ENCODE measurements at regions not wholly inside any gene's neighbourhood (a gene's known extent, or its start where the extent isn't known, plus 50 kb on each side); places are given as distances from the start of the nearest gene placed in this dataset.

- TF ChIP-seq, protein P1, sequence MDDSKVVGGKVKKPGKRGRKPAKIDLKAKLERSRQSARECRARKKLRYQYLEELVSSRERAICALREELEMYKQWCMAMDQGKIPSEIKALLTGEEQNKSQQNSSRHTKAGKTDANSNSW (CRISPR knock-in tag; IDR thresholded peaks at IDR 0.05; ENCODE audit: borderline replicate concordance), result no peak
- TF ChIP-seq TBX2 (CRISPR knock-in tag; IDR thresholded peaks at IDR 0.05; ENCODE audit: borderline replicate concordance), result peak; percentile 87
- no peak for TF ChIP-seq ZSCAN30 (CRISPR knock-in tag; IDR thresholded peaks at IDR 0.05)
- TF ChIP-seq ZNF510 (CRISPR knock-in tag; IDR thresholded peaks at IDR 0.05; ENCODE audit: low read depth), result no peak
- TF ChIP-seq NCOR1 (IDR thresholded peaks at IDR 0.05; ENCODE audit: borderline replicate concordance, low read length), result peak; percentile 74; the same call in 1 of the 2 replicates
- TF ChIP-seq MAFF (IDR thresholded peaks at IDR 0.05; ENCODE audit: low read depth, low read length), result no peak
- no peak; the same call in 1 of the 2 replicates for TF ChIP-seq JUN (CRISPR knock-in tag; IDR thresholded peaks at IDR 0.05)
- TF ChIP-seq PAF1 (CRISPR knock-in tag; IDR thresholded peaks at IDR 0.05), result no peak
- no peak for TF ChIP-seq XRCC5 (optimal IDR thresholded peaks at IDR 0.05; ENCODE audit: low read length)
- no peak for TF ChIP-seq MEIS2 (CRISPR knock-in tag; IDR thresholded peaks at IDR 0.05)
- TF ChIP-seq DNMT1 (CRISPR knock-in tag; IDR thresholded peaks at IDR 0.05), result no peak
- no peak for TF ChIP-seq ATF3 (CRISPR knock-in tag; IDR thresholded peaks at IDR 0.05)
- no peak for TF ChIP-seq KLF15 (CRISPR knock-in tag; IDR thresholded peaks at IDR 0.05; ENCODE audit: borderline replicate concordance)
- TF ChIP-seq, protein P2, sequence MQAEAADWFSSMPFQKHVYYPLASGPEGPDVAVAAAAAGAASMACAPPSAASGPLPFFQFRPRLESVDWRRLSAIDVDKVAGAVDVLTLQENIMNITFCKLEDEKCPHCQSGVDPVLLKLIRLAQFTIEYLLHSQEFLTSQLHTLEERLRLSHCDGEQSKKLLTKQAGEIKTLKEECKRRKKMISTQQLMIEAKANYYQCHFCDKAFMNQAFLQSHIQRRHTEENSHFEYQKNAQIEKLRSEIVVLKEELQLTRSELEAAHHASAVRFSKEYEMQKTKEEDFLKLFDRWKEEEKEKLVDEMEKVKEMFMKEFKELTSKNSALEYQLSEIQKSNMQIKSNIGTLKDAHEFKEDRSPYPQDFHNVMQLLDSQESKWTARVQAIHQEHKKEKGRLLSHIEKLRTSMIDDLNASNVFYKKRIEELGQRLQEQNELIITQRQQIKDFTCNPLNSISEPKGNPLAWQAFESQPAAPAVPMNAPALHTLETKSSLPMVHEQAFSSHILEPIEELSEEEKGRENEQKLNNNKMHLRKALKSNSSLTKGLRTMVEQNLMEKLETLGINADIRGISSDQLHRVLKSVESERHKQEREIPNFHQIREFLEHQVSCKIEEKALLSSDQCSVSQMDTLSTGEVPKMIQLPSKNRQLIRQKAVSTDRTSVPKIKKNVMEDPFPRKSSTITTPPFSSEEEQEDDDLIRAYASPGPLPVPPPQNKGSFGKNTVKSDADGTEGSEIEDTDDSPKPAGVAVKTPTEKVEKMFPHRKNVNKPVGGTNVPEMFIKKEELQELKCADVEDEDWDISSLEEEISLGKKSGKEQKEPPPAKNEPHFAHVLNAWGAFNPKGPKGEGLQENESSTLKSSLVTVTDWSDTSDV (CRISPR knock-in tag; IDR thresholded peaks at IDR 0.05), result no peak
- TF ChIP-seq STAG1 (CRISPR knock-in tag; IDR thresholded peaks at IDR 0.05), result no peak; the same call in 1 of the 2 replicates
- no peak for TF ChIP-seq SATB2 (CRISPR knock-in tag; IDR thresholded peaks at IDR 0.05)
- TF ChIP-seq FOXP4 (CRISPR knock-in tag; IDR thresholded peaks at IDR 0.05), result peak; percentile 93
- TF ChIP-seq ZNF281 (CRISPR knock-in tag; IDR thresholded peaks at IDR 0.05; ENCODE audit: borderline replicate concordance), result peak; percentile 72; the same call in 1 of the 2 replicates
These were observed 94.7 kb upstream of the ERRFI1 start (continued) for GRCh38 chr1:8120693-8121260.
